ENCODE measurements at regions not wholly inside any gene's neighbourhood (a gene's known extent, or its start where the extent isn't known, plus 50 kb on each side); places are given as distances from the start of the nearest gene placed in this dataset.

GRCh38 chr3:164927728-164928127, 150.6 kb downstream of the SI start:
- no CpG with 5 or more reads among the region's 5 CpGs for WGBS (ENCODE audit: insufficient coverage, low coverage, low lambda C conversion rate, missing lambda C conversion rate)
- DNase-seq (no peak), ATAC-seq (peak in 1 of 4 donors; percentile 17)
- Histone ChIP-seq H3K9me3 (no peaks in the 10 kb centered on the region), H3K4me3 (no peak overlapping the region), H3K27ac (no peak overlapping the region), H3K4me1 (no peaks in the 10 kb centered on the region), H3K27me3 (no peaks in the 10 kb centered on the region), H3K36me3 (no peaks in the 10 kb centered on the region)
- intact Hi-C loops (cut with DNase I) = no loop called here
- no peak for TF ChIP-seq CTCF (IDR thresholded peaks at IDR 0.05)
- no peak for TF ChIP-seq POLR2A (IDR thresholded peaks at IDR 0.05)

- no peaks in the 10 kb centered on the region for H3K36me3 ChIP-seq
- no peaks in the 10 kb centered on the region for H3K27me3 ChIP-seq
- DNase-seq (no peak), ATAC-seq (no peak)
- no peak overlapping the region for H3K27ac ChIP-seq
- no peaks in the 10 kb centered on the region for H3K9me3 ChIP-seq
- TF ChIP-seq POLR2A (IDR thresholded peaks at IDR 0.05) (no peak), CTCF (IDR thresholded peaks at IDR 0.05) (no peak)
- intact Hi-C loops (cut with DNase I) = no loop called here
- 43% methylated on average over 2 of the region's 2 CpGs for WGBS (ENCODE audit: insufficient coverage, low coverage, low lambda C conversion rate, missing lambda C conversion rate)
- H3K4me1 ChIP-seq = no peaks in the 10 kb centered on the region
- H3K4me3 ChIP-seq = no peak overlapping the region
Measured at GRCh38 chr3:164918905-164919304, 159.4 kb downstream of the SI start.

- Histone ChIP-seq H3K27me3 (no peaks in the 10 kb centered on the region), H3K9me3 (no peaks in the 10 kb centered on the region), H3K36me3 (no peaks in the 10 kb centered on the region), H3K27ac (no peak overlapping the region), H3K4me1 (no peaks in the 10 kb centered on the region), H3K4me3 (no peak overlapping the region)
- WGBS (ENCODE audit: insufficient coverage, low coverage, low lambda C conversion rate, missing lambda C conversion rate) = 100% methylated on average over 1 of the region's 2 CpGs
- intact Hi-C loops (cut with DNase I) = no loop called here
- DNase-seq (no peak), ATAC-seq (no peak)
- no peak for TF ChIP-seq CTCF (IDR thresholded peaks at IDR 0.05)
- TF ChIP-seq POLR2A (IDR thresholded peaks at IDR 0.05) = no peak
Measured at GRCh38 chr3:164912916-164913315, 165.4 kb downstream of the SI start.

- WGBS (ENCODE audit: insufficient coverage, low coverage, low lambda C conversion rate, missing lambda C conversion rate) = 49% methylated on average over 5 of the region's 5 CpGs
- Histone ChIP-seq H3K4me3 (no peak overlapping the region), H3K4me1 (no peaks in the 10 kb centered on the region), H3K9me3 (no peaks in the 10 kb centered on the region), H3K27me3 (no peaks in the 10 kb centered on the region), H3K36me3 (no peaks in the 10 kb centered on the region), H3K27ac (no peak overlapping the region)
- ATAC-seq = no peak
- TF ChIP-seq POLR2A (IDR thresholded peaks at IDR 0.05) (no peak), CTCF (IDR thresholded peaks at IDR 0.05) (no peak)
- DNase-seq = no peak
- intact Hi-C loops (cut with DNase I) = no loop called here
Measured at GRCh38 chr3:164903820-164904451, 174.4 kb downstream of the SI start.

GRCh38 chr3:164897342-164897741, 181.0 kb downstream of the SI start:
- Histone ChIP-seq H3K4me1 (no peaks in the 10 kb centered on the region), H3K9me3 (no peaks in the 10 kb centered on the region), H3K4me3 (no peak overlapping the region), H3K27me3 (no peaks in the 10 kb centered on the region), H3K27ac (no peak overlapping the region), H3K36me3 (no peaks in the 10 kb centered on the region)
- DNase-seq (no peak), ATAC-seq (no peak)
- whole genome bisulfite sequencing (ENCODE audit: insufficient coverage, low coverage, low lambda C conversion rate, missing lambda C conversion rate) = 25% methylated on average over 1 of the region's 1 CpG
- TF ChIP-seq POLR2A (IDR thresholded peaks at IDR 0.05) (no peak), CTCF (IDR thresholded peaks at IDR 0.05) (no peak)
- intact Hi-C loops (cut with DNase I) = no loop called here
